Stimulated activated CD4-positive, alpha-beta T cell treated with anti-CD3 and anti-CD28 coated beads, TNF-alpha, amount 100 ng/mL, for 24 hours (primary cell): ENCODE measurements at regions not wholly inside any gene's neighbourhood (a gene's known extent, or its start where the extent isn't known, plus 50 kb on each side); places are given as distances from the start of the nearest gene placed in this dataset.
"Not testable (repeated sequence)": the region's sequence is repeated elsewhere in the genome, so short reads cannot be mapped to it uniquely, and the experiment has no call there.

ENCODE experiments used
- DNase-seq, 3 experiments: peaks; one replicate each; pipeline ENCODE4 v3.0.0-alpha.2; 2020; ENCODE audit warnings: low read depth in 3 of 3

DNA sequence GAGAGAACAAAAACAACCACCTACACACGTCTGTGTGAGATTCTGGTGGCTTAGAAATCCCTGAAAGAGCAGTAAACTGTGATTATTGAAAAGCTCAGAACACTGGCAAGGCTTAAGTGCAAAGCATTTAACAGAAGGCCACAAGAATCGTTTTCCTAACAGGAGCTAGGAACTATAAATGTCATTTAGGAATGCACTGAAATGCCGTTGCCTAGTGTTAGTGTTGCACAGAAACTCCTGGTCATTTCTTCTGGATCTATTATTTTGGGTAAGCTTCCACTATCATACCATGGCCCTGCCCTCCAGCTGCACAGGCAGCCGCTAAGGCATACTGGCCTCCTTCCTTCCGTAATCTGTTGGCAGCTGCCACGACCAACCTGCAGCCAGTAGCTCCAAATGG lies 923.2 kb downstream of the NLGN4X start:
- DNase-seq, result no peak

DNA sequence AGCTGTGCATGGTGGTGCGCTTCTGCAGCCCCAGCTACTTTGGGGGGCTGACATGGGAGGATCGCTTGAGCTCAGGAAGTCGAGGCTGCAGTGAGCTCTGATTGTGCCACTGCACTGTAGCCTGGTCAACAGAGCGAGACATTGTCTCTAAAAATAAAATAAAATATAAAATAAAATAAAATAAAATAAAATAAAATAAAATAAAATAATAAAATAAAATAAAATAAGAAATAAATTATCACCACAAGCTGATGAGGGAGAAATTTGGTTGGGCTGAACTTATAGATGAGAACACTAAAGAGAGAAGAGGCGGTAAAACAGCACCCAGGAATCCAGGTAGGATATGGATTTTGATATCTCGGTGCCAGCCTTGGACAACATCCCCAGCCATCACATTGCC lies 933.7 kb downstream of the NLGN4X start:
- DNase-seq, result no peak

DNA sequence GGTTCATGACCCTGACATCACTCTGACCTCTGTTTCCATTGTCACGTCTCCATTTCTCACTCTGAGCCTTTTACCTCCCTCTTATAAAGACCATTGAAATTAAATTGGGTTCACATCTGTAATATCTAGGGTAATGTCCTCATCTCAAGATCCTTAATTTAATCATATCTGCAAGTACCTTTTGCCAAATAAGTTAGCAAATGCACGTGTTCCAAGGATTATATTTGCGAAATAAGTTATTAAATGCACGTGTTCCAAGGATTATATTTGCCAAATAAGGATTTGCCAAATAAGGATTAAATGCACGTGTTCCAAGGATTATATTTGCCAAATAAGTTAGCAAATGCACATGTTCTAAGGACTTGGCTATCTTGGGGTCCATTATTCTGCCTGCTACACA lies 938.0 kb downstream of the NLGN4X start:
- DNase-seq, result no peak

DNA sequence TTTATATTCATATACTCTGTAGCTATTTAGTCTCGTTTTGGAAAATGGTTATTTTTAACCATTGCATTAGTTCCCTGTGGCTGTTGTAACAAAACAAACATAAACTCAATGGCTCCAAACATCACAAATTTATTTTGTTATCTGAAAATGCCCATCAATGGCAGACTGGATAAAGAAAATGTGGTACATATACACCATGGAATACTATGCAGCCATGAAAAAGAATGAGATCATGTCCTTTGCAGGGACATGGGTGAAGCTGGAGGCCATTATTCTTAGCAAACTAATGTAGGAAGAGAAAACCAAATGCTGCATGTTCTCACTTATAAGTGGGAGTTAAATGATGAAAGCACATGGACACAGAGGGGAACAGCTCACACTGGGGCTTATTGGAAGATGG lies 938.7 kb downstream of the NLGN4X start:
- DNase-seq, result not testable (repeated sequence)

DNA sequence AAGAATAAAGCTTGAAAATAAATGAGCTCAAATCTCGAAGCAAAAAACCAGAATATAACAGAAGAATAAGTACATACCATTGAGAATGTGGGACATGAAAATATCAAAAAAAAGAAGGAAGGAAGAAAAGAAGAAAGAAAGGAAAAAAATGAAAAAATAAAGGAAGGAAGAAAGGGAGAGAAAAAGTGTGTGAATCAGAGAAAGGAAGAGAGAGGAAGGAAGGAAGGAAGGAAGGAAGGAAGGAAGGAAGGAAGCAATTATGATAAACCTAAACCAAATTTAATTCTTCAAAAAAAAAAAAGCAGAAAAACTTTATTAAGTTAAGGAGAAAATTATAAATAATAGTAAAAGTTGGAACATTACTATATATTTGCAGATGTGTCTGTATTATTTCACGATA lies 949.8 kb downstream of the NLGN4X start:
- DNase-seq, result no peak

DNA sequence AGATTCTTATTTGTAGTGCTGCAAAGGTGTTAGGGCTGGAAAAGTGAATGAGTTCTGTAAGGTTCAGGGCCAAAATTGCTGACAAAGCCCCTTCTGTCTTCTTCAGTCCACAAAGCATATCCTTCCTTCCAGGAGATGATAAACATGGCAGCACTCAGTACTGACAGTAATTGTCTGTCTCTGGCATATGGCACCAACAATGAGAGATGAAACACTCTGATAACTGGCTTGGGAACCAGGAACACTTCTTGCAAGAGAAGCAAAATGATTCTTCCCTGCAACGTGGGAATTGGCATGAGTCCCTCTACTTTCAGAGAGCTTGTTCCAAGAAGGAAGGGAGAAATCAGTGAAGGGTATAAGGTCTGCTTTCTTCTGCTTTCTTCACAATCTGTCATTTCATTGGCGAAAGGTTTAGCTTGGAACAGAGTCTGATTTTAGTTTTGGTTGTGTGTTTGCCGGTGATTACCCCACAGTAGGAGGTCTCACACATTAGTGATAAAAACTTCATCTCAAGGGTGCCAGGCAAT lies 963.3 kb downstream of the NLGN4X start:
- DNase-seq, result no peak

DNA sequence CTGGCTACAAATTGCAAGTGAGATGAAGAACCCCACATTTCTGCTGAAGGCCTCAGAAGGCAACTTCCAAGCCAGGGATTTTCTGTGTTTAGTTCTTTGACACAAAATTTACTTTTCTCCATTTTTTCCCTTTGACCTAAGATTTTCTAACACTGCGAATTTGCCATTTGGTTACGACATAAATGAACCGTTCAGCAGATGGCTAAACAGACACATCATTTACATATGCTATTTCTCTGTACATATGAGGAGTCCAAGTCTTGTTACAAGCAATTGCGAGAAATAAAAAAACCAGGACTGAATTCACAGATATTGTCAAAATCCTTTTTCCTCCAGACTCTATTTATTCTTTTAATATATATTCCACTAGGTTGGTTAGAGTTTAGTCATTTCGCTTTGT lies 978.6 kb downstream of the NLGN4X start:
- no peak for DNase-seq

DNA sequence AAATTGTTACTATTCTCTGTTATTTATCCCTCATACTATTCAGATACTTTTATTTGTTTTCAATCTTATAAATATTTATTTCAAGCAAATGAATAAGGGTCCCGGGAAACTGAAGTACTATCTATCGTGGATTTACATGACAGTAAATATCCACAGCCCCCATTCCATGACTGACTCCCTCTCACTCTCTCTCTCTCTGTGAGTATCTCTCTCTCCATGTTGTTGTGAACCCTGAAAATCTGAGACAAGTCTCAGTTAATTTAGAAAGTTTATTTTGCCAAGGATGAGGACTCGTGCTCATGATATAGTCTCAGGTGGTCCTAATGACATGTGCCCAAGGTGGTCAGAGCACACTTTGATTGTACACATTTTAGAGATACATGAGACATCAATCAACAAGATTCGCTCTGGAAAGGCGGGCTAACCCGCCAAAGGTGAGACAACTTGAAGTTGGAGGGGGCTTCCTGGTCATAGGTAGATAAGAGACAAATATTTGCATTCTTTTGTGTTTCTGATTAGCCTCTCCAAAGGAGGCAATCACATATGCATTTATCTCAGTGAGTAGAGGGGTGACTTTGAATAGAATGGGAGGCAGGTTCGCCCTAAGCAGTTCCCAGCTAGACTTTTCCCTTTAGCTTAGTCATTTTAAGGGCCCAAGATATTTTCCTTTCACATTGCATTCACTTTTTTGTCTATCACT lies 986.4 kb downstream of the NLGN4X start:
- no peak for DNase-seq

DNA sequence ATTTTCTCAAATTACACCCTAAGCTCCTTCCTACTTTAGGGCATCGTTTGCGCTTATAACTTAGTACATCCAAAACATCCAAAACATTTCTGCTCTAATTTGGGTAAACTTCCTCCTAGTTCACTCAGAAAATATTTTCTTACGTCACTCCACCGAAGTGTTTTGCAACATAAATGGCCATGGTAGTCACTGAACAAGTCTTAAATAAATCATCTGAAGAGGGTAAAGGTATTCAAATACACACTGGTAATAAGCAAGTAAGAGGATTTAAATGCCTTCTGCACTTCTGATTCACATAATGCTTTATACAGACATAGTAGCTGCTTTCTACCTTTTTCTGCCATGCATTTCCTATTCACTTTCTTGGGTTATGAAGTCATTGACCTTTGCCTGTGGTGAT lies 991.9 kb downstream of the NLGN4X start:
- DNase-seq, result no peak

DNA sequence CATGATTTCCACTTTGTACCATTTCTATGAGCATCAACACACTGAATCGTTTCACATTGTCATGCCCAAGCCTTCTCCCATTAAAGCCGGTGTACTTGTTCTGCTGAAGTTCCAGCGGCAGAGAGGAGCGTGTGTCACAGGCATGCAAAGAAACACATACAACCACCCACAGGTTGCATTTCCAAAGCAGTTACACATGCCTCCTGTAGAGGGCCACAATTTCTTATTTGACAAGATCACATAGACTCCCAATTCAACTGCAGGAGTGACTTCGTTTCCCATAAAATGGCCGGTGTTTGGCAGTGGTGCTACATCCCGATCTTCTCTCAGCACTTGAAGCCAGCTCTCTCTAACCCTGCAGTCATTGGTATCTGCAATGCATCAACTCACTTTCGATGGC lies 992.6 kb downstream of the NLGN4X start:
- no peak for DNase-seq

DNA sequence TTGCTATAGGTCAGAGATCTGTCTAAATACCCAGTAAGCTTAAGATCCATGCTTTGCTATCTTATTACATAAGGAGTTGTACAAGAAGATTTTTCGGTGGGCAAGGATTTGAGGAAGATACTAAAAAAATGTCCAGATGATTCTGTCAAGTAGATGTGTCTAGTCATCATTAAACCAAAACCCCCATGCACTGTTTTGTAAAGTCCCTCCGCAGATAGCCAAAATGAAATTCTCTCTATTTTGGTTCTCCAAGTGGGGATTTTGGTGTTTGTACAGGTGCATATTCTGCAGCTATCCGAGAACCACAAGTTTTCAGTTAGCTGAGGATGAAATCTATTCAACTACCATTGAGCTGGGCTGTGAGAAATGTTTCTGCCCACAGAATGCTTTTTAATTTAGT lies 994.8 kb downstream of the NLGN4X start:
- no peak for DNase-seq

DNA sequence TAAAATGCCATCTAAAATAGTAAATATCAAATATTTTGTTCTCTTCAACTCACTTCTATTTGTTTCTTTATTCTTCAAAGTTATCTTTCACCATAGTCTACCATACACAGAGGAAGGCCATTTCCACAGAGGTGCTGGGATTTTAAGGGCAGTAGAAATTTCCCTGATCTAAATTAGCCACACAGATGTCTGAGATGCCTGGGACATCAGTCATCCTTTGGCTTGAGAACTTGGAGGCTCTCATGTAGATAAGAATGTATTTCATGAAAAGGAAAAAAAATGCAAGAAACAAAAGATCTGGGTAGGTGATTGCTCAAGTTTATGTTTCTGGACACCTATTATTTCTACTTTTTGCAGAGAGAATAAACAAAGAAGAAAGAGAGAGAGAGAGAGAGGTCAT lies 1008.2 kb downstream of the NLGN4X start:
- DNase-seq, result no peak

DNA sequence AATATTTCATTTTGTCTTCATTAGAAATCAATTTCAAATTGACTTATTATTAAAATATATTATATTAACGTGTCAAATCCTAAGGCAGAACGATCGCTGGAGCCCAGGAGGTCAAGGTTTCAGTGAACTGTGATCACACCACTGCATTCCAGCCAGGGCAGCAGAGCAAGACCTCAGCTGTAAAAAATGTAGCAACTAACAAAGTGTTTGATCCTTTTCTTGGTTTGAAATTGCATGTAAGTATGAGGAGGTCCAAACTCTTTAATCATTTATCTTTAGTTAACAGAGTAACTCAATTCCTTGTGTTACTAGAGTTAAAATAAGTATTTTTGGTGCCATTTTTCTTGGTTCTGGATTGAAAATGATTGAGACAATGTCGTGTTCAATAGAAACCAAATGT lies 1033.9 kb downstream of the NLGN4X start:
- DNase-seq, result no peak

DNA sequence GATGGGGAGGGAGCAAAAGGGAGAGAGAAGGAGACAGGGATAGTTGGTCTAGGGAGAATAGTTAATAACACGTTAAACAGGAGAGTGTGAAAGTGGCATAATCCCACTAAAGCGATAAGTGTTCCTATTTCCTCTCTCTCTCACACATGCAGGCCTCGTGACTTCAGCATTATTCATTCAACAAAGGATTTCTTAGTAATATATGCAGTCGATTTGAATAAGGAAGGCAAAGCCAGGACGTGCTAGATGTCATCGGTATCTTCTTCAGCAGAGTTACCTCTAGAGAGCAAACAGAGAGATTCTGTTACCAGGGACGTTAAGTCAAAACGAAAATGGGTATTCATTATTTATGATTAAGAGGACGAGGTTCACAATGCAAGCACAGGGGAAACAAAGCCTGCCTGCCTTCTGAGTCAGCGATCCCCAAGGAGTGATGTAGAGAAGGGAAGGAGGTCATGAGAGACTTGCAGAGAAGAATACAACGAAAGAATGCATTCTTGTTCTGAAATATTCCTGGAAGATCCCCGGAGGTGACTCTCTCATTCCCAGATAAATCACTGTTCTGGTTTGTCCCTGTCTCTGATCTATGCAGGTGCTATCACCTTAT lies 1048.4 kb downstream of the NLGN4X start:
- DNase-seq, result no peak

DNA sequence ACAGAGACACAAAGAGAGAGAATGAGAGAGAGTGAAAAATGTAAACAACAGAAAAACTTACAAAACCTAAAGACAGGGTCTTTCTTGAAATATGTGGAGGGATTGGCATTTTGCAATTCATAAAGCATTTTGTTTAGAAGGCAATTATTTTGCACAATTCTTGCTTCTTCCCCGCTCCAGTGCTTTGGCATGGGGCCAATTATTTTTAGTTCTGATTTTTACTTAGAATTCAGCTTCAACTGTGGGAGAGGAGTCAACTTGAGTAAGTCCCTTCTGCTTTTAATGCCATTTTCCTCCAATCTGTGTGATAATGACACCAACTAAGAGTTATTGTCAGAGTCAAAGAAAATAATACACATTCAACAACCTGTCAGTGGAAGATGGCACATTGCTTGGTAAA lies 1051.9 kb downstream of the NLGN4X start:
- no peak for DNase-seq

DNA sequence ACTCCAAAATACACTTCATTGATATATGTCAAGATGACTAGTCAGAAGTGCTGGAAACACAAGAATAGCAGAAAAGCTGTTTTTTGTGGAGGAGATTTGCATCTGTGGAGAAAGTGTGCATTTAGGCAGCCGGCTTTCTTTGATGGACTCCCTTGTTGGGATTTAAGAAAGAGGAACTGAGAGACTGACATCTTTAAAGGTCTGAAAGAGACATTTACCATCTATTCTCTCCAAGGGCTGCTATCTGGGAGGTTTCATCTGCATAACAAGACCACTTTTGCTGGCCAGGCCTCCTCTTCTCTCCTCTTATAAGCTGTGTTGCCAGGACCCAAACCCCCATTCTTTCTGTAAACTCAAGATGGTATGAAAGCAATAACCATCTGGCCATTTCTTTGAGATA lies 1065.0 kb downstream of the NLGN4X start:
- no peak for DNase-seq

DNA sequence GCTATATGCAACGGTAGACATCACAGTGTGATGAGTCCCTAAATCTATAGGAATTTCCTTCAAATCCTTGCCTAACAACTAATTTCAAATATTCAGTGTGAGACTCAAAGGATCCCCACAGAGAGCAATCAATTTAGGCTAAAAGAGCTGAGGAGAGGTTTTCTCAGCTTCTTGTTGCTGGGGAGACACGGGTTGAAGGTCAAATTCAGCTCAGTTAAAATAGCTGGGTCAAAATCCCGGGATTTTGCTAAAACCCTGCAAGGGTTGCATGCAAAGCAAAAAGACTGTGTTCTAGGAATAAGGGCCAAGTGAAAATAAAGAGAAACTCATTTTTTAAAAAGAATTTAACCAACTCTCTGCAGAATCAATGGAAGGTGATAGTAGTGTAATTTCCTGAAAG lies 1073.4 kb downstream of the NLGN4X start:
- DNase-seq, result no peak

DNA sequence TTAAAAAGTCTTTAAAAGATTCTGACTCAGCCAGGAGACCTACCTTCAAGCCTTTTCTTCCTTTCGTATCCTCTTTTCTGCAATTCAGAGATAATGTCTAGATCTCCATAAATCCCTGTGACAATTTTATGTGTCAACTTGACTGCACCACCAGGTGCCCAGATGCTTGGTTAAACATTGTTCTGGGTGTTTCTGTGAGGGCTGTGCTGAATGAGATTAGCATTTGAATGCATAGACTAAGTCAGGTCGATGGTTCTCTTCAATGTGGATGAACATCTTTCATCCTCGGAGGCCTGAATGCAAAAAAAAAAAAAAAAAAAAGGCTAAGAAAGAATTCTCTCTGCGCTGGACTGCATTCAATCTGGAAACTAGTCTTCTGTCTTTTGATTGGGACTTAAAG lies 1082.7 kb downstream of the NLGN4X start:
- DNase-seq, result no peak

DNA sequence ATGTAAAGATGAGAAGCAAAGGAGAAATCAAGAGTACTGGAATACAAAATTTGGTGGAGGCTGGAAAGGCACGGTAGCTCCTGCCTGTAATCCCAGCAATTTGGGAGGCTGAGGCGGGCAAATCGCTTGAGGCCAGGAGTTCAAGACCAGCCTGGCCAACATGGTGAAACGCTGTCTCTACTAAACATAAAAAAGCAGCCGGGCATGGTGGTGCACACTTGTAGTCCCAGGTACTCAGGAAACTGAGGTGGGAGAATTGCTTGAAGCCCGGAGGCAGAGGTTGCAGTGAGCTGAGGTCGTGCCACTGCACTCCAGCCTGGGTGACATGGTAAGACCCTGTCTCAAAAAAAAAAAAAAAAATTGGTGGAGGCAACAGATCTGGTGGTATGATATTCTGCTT lies 1086.0 kb downstream of the NLGN4X start:
- no peak for DNase-seq

DNA sequence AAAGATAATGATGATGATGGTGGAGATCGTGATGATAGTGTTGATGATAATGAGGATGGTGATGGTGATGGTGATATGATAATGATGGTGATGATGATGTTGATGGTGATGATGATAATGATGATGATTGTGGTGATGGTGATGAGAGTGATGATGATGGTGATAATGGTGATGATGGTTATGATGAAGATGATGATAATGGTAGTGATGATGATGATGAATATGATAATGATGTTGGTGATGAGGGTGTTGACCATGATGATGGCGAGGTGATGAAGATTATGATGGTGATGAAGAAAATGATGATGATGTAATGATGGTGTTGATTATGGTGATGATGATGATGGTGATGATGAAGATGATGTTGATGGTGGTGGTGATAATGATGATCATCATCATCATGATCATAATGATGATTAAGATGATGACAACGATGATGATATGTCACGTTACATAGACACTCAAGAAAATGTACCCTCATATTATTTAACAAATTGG lies 1106.4 kb downstream of the NLGN4X start:
- no peak for DNase-seq

DNA sequence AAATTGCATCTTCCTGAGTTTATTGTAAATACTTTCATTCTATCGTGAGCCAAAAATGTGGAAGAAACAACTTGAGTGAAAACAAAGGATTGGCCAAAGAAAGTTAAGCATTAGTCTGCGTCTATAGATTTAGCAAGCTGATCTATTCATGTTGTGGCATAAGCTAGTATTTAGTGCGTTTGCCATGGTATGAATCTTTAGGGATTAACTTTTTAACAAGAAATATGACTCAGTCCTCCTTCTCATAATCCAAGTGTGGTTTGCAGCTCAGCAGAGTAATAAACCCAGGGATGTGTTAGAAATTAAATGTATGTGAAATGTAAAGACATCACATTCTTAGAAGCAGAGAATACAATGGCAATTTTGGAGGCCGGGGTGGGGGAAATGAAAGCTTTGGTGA lies 1110.9 kb downstream of the NLGN4X start:
- DNase-seq, result no peak

DNA sequence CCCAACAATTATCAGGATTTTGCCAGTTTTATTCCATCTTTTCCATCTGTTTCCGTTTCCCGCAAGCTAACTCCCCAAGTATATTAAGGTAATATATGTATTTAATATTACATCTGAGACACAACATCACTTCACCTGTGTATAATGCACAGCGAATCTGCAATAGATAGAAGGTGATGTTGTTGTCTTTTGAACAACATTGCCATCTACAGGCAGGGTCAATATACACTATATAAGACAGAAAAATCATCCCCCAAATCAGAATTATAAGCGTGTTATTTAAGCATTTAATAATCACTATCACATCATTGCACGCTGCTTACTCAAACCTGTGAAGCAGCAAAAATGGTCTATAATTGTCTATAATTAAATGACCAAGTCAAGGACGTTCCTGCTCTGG lies 1115.5 kb downstream of the NLGN4X start:
- DNase-seq, result no peak

DNA sequence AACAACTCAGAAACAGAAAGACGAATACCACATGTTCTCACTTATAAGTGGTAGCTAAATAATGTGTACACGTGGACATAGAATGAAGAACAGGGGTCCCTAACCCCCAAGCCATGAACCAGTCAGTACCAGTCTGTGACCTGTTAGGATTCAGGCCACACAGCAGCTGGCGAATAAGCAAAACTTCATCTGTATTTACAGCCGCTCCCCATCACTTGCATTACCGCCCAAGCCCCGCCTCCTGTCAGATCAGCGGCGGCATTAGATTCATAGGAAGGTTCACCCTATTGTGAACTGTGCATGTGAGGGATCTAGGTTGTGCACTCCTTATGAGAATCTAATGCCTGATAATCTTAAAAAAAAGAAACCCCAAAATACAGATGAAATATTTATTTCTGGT lies 1128.7 kb downstream of the NLGN4X start:
- DNase-seq, result no peak

DNA sequence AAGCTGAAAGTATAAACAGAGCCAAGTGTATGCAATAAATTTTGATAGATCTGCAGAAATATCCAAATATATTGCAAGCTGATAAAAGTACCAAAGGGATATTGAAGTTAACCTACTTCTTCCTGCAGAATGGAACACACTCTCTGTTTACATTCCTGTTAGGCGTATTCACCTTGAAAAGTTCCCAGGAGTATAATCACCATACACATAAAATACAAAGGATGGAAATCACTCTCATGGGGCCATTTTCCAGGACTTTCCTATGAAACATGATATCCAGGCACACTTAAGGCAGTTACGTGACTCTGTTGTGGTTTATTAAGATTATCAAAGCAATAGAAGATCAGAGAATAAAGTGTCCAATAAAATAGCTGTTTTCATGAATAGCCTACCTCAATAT lies 1142.3 kb downstream of the NLGN4X start:
- no peak for DNase-seq
